T-cell (primary cell): ENCODE measurements at regions not wholly inside any gene's neighbourhood (a gene's known extent, or its start where the extent isn't known, plus 50 kb on each side); places are given as distances from the start of the nearest gene placed in this dataset.
"Not testable (repeated sequence)": the region's sequence is repeated elsewhere in the genome, so short reads cannot be mapped to it uniquely, and the experiment has no call there.

Experiments used
- ATAC-seq, 4 experiments: fragments of 200-7000 bp in 3 of 4; fragments of 150-1000 bp in 1 of 4; cut with Tn5 transposase; replicated peaks in 1 of 4; 1 replicate in 3 of 4; 2 replicates in 1 of 4; pipeline ENCODE4 v1.10.0; 2021; ENCODE audit warnings: moderate library complexity in 3 of 4, mild to moderate bottlenecking in 2 of 4, moderate number of reproducible peaks in 1 of 4
- CTCF ChIA-PET, 2 donors: fragments of 300-600 bp; sonication (Branson Sonifier 250); formaldehyde crosslinking; loops; one replicate each; lab custom pipeline; 2022; ENCODE audit warnings: antibody characterized with exemption in 2 of 2; lab: Charles Lee
- POLR2A ChIA-PET, 2 donors: fragments of 300-600 bp; sonication (Branson Sonifier 250); formaldehyde crosslinking; loops; one replicate each; lab custom pipeline; 2022; ENCODE audit warnings: antibody characterized with exemption in 2 of 2; lab: Charles Lee
- DNase-seq, 35 experiments: peaks; one replicate each; pipeline versions ENCODE4 v3.0.0 to v3.0.0-alpha.2; 2013 to 2023
- H3K27ac ChIP-seq: one replicate; pipeline ENCODE4 v1.5.1; 2013; ENCODE audit warnings: low read length
- H3K27me3 ChIP-seq, 2 experiments: replicated peaks in 1 of 2; 1 replicate in 1 of 2; 2 replicates in 1 of 2; pipeline versions ENCODE4 v1.6.1 to v1.7.0; 2013; ENCODE audit warnings: low read length in 1 of 2, mixed read lengths in 1 of 2; ENCODE audit not compliant: control insufficient read depth in 2 of 2, insufficient read depth in 2 of 2; ENCODE audit errors: extremely low read depth in 1 of 2
- H3K36me3 ChIP-seq, 2 donors: 1 replicate in 1 of 2; 2 replicates in 1 of 2; pipeline versions ENCODE4 v1.6.1 to v1.7.0; 2013; ENCODE audit warnings: low read length in 1 of 2; ENCODE audit not compliant: control insufficient read depth in 2 of 2, insufficient read depth in 1 of 2; ENCODE audit errors: extremely low read depth in 1 of 2
- H3K4me1 ChIP-seq, 2 experiments: 1 replicate in 1 of 2; 2 replicates in 1 of 2; pipeline versions ENCODE4 v1.6.1 to v1.7.0; 2013; ENCODE audit warnings: low read length in 2 of 2, mixed read lengths in 1 of 2; ENCODE audit not compliant: insufficient read depth in 2 of 2, control insufficient read depth in 1 of 2; ENCODE audit errors: extremely low read depth in 1 of 2
- H3K4me3 ChIP-seq, 2 donors: 1 replicate in 1 of 2; 2 replicates in 1 of 2; pipeline versions ENCODE4 v1.5.1 to v1.7.0; 2013; ENCODE audit warnings: mild to moderate bottlenecking in 2 of 2, low read length in 1 of 2, moderate library complexity in 1 of 2; ENCODE audit not compliant: control insufficient read depth in 1 of 2; ENCODE audit errors: extremely low read depth in 1 of 2
- H3K9me3 ChIP-seq: 2 replicates; pipeline ENCODE4 v1.7.0; 2013
- H3K27ac Mint-ChIP-seq, 2 donors: one replicate each; pipeline ENCODE4 v1.8.0; 2020 to 2021; ENCODE audit warnings: mild to moderate bottlenecking in 2 of 2, mixed read lengths in 2 of 2
- H3K27me3 Mint-ChIP-seq, 2 donors: one replicate each; pipeline ENCODE4 v1.8.0; 2021 to 2022; ENCODE audit warnings: mixed read lengths in 2 of 2
- H3K36me3 Mint-ChIP-seq: one replicate; pipeline ENCODE4 v1.8.0; 2021; ENCODE audit warnings: mixed read lengths
- H3K4me1 Mint-ChIP-seq, 3 donors: one replicate each; pipeline ENCODE4 v1.8.0; 2020 to 2022; ENCODE audit warnings: mixed read lengths in 3 of 3, mild to moderate bottlenecking in 1 of 3
- H3K4me3 Mint-ChIP-seq, 3 donors: one replicate each; pipeline ENCODE4 v1.8.0; 2020 to 2022; ENCODE audit warnings: mild to moderate bottlenecking in 3 of 3, mixed read lengths in 3 of 3, moderate library complexity in 3 of 3
- H3K9me3 Mint-ChIP-seq, 3 donors: one replicate each; pipeline ENCODE4 v1.8.0; 2020 to 2022; ENCODE audit warnings: mixed read lengths in 3 of 3
- WGBS: methylation state at CpG from one replicate; pipeline ENCODE4 v1.1.5; 2013; ENCODE audit warnings: missing lambda C conversion rate; ENCODE audit not compliant: insufficient coverage; 5-methylcytosine and 5-hydroxymethylcytosine counted together

DNA sequence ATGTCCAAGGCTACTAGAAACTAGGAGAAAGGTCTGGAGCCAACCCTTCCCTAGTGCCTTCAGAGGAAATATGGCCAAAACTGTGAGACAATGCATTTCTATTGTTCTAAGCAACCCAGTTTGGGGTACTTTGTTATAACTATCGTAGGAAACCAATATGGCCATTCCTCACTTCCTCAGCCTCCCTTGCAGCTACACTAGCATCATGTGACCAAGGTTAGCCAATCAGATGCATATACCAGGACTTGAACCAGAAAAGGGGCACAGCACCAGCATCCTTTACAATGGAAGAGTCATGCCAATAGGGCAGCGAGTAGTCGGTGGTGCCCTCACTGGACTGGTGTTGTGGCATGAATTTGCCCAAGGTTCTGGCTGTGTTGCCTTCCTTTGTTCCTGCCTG, 464.0 kb downstream of the TMEM114 start:
- no peaks in the 10 kb centered on the region for H3K4me1 Mint-ChIP-seq
- Histone ChIP-seq H3K9me3 (no peaks in the 10 kb centered on the region), H3K36me3 (no peaks in the 10 kb centered on the region), H3K4me1 (no peaks in the 10 kb centered on the region), H3K4me3 (no peak overlapping the region), H3K27ac (no peak overlapping the region), H3K27me3 (no peaks in the 10 kb centered on the region)
- 88% methylated on average over 2 of the region's 3 CpGs for WGBS
- peaks cover 14 to 18% (median 14%) of the 10 kb centered on the region in 3 donors for H3K9me3 Mint-ChIP-seq
- CTCF ChIA-PET, result no interaction called here
- no peak overlapping the region for H3K4me3 Mint-ChIP-seq
- no peaks in the 10 kb centered on the region for H3K27me3 Mint-ChIP-seq
- H3K27ac Mint-ChIP-seq, result no peak overlapping the region
- POLR2A ChIA-PET, result no interaction called here
- DNase-seq (no peak), ATAC-seq (no peak)
- H3K36me3 Mint-ChIP-seq, result no peaks in the 10 kb centered on the region

DNA sequence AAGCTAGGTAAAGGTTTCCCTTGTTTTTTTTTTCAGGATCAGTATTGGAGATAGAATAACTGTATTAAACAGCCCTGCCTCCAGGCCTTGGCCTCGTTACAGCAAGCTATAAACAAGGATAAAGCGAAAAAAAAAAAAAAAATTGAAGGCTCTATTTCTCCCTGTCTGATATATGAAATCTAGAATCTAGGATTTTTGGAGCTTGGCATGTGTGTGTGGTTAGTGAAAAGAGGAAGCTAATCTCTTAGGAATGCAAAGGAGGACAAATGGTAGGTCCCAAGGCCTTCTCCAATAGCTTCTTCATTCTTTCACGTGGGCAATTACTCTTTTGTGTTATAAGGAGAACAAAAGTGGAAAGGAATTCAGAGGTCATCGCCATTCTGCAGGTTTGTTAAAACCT, 470.3 kb downstream of the TMEM114 start:
- no peak overlapping the region for H3K27ac ChIP-seq
- no peak for ATAC-seq
- peaks cover 10 to 19% (median 14%) of the 10 kb centered on the region in 3 donors for H3K9me3 Mint-ChIP-seq
- no peaks in the 10 kb centered on the region for H3K36me3 Mint-ChIP-seq
- no peak for DNase-seq
- no peak overlapping the region for H3K4me3 ChIP-seq
- no peaks in the 10 kb centered on the region for H3K27me3 ChIP-seq
- H3K4me1 Mint-ChIP-seq, result no peaks in the 10 kb centered on the region
- CTCF ChIA-PET, result no interaction called here
- H3K36me3 ChIP-seq, result no peaks in the 10 kb centered on the region
- H3K27me3 Mint-ChIP-seq, result no peaks in the 10 kb centered on the region
- POLR2A ChIA-PET, result no interaction called here
- WGBS, result no CpG with 5 or more reads among the region's 4 CpGs
- no peaks in the 10 kb centered on the region for H3K9me3 ChIP-seq
- H3K4me1 ChIP-seq, result no peaks in the 10 kb centered on the region
- H3K4me3 Mint-ChIP-seq, result no peak overlapping the region
- H3K27ac Mint-ChIP-seq, result no peak overlapping the region

- Mint-ChIP-seq H3K4me3 (no peak overlapping the region), H3K27me3 (no peaks in the 10 kb centered on the region), H3K9me3 (peaks cover 16 to 24% (median 20%) of the 10 kb centered on the region in 3 donors), H3K4me1 (no peaks in the 10 kb centered on the region), H3K36me3 (no peaks in the 10 kb centered on the region), H3K27ac (no peak overlapping the region)
- no peak for DNase-seq
- H3K36me3 ChIP-seq, result no peaks in the 10 kb centered on the region
- H3K4me1 ChIP-seq, result no peaks in the 10 kb centered on the region
- no peak overlapping the region for H3K27ac ChIP-seq
- WGBS, result 75% methylated on average over 1 of the region's 2 CpGs
- ATAC-seq, result no peak
- H3K27me3 ChIP-seq, result no peaks in the 10 kb centered on the region
- no peak overlapping the region for H3K4me3 ChIP-seq
- H3K9me3 ChIP-seq, result no peaks in the 10 kb centered on the region
- ChIA-PET POLR2A (no interaction called here), CTCF (no interaction called here)
Measured at GRCh38 chr16:8115814-8116213, 474.5 kb downstream of the TMEM114 start.

DNA sequence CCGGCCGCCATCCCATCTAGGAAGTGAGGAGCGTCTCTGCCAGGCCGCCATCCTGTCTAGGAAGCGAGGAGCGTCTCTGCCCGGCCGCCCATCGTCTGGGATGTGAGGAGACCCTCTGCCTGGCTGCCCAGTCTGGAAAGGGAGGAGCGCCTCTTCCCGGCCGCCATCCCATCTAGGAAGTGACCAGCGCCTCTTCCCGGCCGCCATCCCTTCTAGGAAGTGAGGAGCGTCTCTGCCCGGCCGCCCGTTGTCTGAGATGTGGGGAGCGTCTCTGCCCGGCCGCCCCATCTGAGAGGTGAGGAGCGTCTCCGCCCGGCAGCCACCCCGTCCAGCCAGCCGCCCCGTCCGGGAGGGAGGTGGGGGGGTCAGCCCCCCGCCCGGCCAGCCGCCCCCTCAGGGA, 475.4 kb downstream of the TMEM114 start:
- H3K9me3 ChIP-seq, H3K36me3 Mint-ChIP-seq, ATAC-seq, H3K36me3 ChIP-seq, H3K27me3 ChIP-seq, CTCF ChIA-PET, H3K4me3 Mint-ChIP-seq, H3K27me3 Mint-ChIP-seq, H3K27ac Mint-ChIP-seq, DNase-seq, POLR2A ChIA-PET, H3K27ac ChIP-seq, H3K4me1 Mint-ChIP-seq, H3K4me3 ChIP-seq, H3K4me1 ChIP-seq: not testable (repeated sequence)
- H3K9me3 Mint-ChIP-seq, result peaks cover 16 to 25% (median 20%) of the 10 kb centered on the region in 3 donors
- 92% methylated on average over 21 of the region's 32 CpGs for WGBS

GRCh38 chr16:8113843-8114242, 476.5 kb downstream of the TMEM114 start:
- Mint-ChIP-seq H3K27ac (no peak overlapping the region), H3K4me3 (no peak overlapping the region), H3K27me3 (no peaks in the 10 kb centered on the region), H3K9me3 (peaks cover 19 to 32% (median 29%) of the 10 kb centered on the region in 3 donors), H3K4me1 (no peaks in the 10 kb centered on the region), H3K36me3 (no peaks in the 10 kb centered on the region)
- CTCF ChIA-PET, result no interaction called here
- H3K36me3 ChIP-seq, result no peaks in the 10 kb centered on the region
- 75% methylated on average over 1 of the region's 3 CpGs for WGBS
- H3K27me3 ChIP-seq, result no peaks in the 10 kb centered on the region
- H3K9me3 ChIP-seq, result no peaks in the 10 kb centered on the region
- no peak for DNase-seq
- POLR2A ChIA-PET, result no interaction called here
- ATAC-seq, result no peak
- H3K4me1 ChIP-seq, result no peaks in the 10 kb centered on the region
- H3K27ac ChIP-seq, result no peak overlapping the region
- no peak overlapping the region for H3K4me3 ChIP-seq

GRCh38 chr16:8110572-8111514, 479.5 kb downstream of the TMEM114 start:
- Histone ChIP-seq H3K36me3 (no peaks in the 10 kb centered on the region), H3K27ac (no peak overlapping the region), H3K9me3 (no peaks in the 10 kb centered on the region), H3K4me1 (no peaks in the 10 kb centered on the region), H3K4me3 (no peak overlapping the region), H3K27me3 (no peaks in the 10 kb centered on the region)
- Mint-ChIP-seq H3K27me3 (no peaks in the 10 kb centered on the region), H3K4me1 (no peaks in the 10 kb centered on the region), H3K27ac (no peak overlapping the region), H3K9me3 (peaks cover 17 to 32% (median 30%) of the 10 kb centered on the region in 3 donors), H3K36me3 (no peaks in the 10 kb centered on the region), H3K4me3 (no peak overlapping the region)
- POLR2A ChIA-PET, result no interaction called here
- CTCF ChIA-PET, result no interaction called here
- DNase-seq, result no peak
- no CpG with 5 or more reads among the region's 6 CpGs for WGBS
- ATAC-seq, result no peak
